Caco-2 (cell line): ENCODE measurements at regions not wholly inside any gene's neighbourhood (a gene's known extent, or its start where the extent isn't known, plus 50 kb on each side); places are given as distances from the start of the nearest gene placed in this dataset.
"Not testable (repeated sequence)": the region's sequence is repeated elsewhere in the genome, so short reads cannot be mapped to it uniquely, and the experiment has no call there.

Source experiments
- BruUV-seq: library from RNA; stranded (reverse); fragments of 400-500 nt; replicated peaks from 2 replicates; lab custom pipeline; 2021; lab: Mats Ljungman, UMichigan
- CTCF ChIA-PET: fragments of 300-600 bp; sonication (Branson Sonifier 250); formaldehyde crosslinking; loops from one replicate; lab custom pipeline; 2022; ENCODE audit warnings: antibody characterized with exemption; lab: Charles Lee
- POLR2A ChIA-PET: fragments of 300-600 bp; sonication (Branson Sonifier 250); formaldehyde crosslinking; loops from one replicate; lab custom pipeline; 2022; ENCODE audit warnings: antibody characterized with exemption; lab: Charles Lee
- DNase-seq, 2 experiments: peaks; one replicate each; pipeline versions ENCODE4 v3.0.0 to v3.0.0-alpha.2; 2020 to 2022
- H3K27me3 ChIP-seq: replicated peaks from 2 replicates; pipeline ENCODE4 v1.6.0; 2011; ENCODE audit warnings: low read length; ENCODE audit not compliant: control insufficient read depth, insufficient read depth
- H3K36me3 ChIP-seq: 2 replicates; pipeline ENCODE4 v1.5.1; 2011; ENCODE audit warnings: low read length; ENCODE audit not compliant: control insufficient read depth, insufficient read depth
- H3K4me1 ChIP-seq: fragments of 250-450 bp; sonication (Bioruptor Pico); 2 replicates; pipeline ENCODE4 v1.5.1; 2020; ENCODE audit warnings: mild to moderate bottlenecking
- H3K4me3 ChIP-seq: 2 replicates; pipeline ENCODE4 v1.5.1; 2011; ENCODE audit warnings: low read depth, mild to moderate bottlenecking, control low read depth, low read length
- H3K9me3 ChIP-seq: fragments of 250-450 bp; sonication (Bioruptor Pico); 2 replicates; pipeline ENCODE4 v1.5.1; 2020; ENCODE audit warnings: mild to moderate bottlenecking, moderate library complexity
- H3K27ac Mint-ChIP-seq: one replicate; pipeline ENCODE4 v1.8.0; 2022; ENCODE audit warnings: mixed read lengths; ENCODE audit not compliant: unreplicated experiment
- H3K27me3 Mint-ChIP-seq: one replicate; pipeline ENCODE4 v1.8.0; 2022; ENCODE audit warnings: mixed read lengths; ENCODE audit not compliant: insufficient read depth, unreplicated experiment
- H3K36me3 Mint-ChIP-seq: one replicate; pipeline ENCODE4 v1.8.0; 2022; ENCODE audit warnings: mild to moderate bottlenecking, mixed read lengths; ENCODE audit not compliant: insufficient read depth, unreplicated experiment
- H3K4me1 Mint-ChIP-seq: one replicate; pipeline ENCODE4 v1.8.0; 2022; ENCODE audit warnings: low read depth, mixed read lengths; ENCODE audit not compliant: unreplicated experiment
- H3K4me3 Mint-ChIP-seq: one replicate; pipeline ENCODE4 v1.8.0; 2022; ENCODE audit warnings: mild to moderate bottlenecking, moderate library complexity, mixed read lengths; ENCODE audit not compliant: unreplicated experiment
- H3K9me3 Mint-ChIP-seq: one replicate; pipeline ENCODE4 v1.8.0; 2022; ENCODE audit warnings: mixed read lengths; ENCODE audit not compliant: unreplicated experiment
- CTCF ChIP-seq, 2 experiments: fragments of 200-600 bp in 1 of 2; IDR thresholded peaks; 1 replicate in 1 of 2; 2 replicates in 1 of 2; pipeline versions ENCODE4 v1.5.1 to v1.8.0; 2011 to 2022; ENCODE audit warnings: antibody characterized with exemption in 1 of 2, control low read depth in 1 of 2, inconsistent platforms in 1 of 2, low read depth in 1 of 2, low read length in 1 of 2, mild to moderate bottlenecking in 1 of 2, moderate library complexity in 1 of 2; ENCODE audit not compliant: insufficient read depth in 1 of 2, severe bottlenecking in 1 of 2, unreplicated experiment in 1 of 2
- intact Hi-C: fragments of 100-400 bp; cut with micrococcal nuclease; formaldehyde crosslinking; loops from one replicate; pipeline ENCODE4 v1.10.0; 2022; ENCODE audit not compliant: unreplicated experiment

- TF ChIP-seq CTCF (IDR thresholded peaks at IDR 0.05; ENCODE audit: insufficient read depth in 1 of 2, low read depth in 1 of 2, low read length in 1 of 2, severe bottlenecking in 1 of 2, unreplicated experiment in 1 of 2), result no peak
- intact Hi-C loops, result no loop called here
- H3K27me3 Mint-ChIP-seq, result no peaks in the 10 kb centered on the region
- Histone ChIP-seq H3K36me3 (no peaks in the 10 kb centered on the region), H3K9me3 (peaks cover 6% of the 10 kb centered on the region; the same call in 1 of the 2 replicates), H3K4me3 (no peak overlapping the region), H3K27me3 (no peaks in the 10 kb centered on the region), H3K4me1 (no peaks in the 10 kb centered on the region)
- CTCF ChIA-PET, result no interaction called here
- peak in 1 of 2 experiments; percentile 10 for DNase-seq
- H3K4me3 Mint-ChIP-seq, result no peak overlapping the region
- no TSS peak for BruUV-seq
- POLR2A ChIA-PET, result interaction anchor here (0.6 kb wide), 1 partner anchor 295 kb away, joined by 4 read pairs; the partner anchor contains the start of gene NDFIP2
- H3K9me3 Mint-ChIP-seq, result no peaks in the 10 kb centered on the region
- H3K27ac Mint-ChIP-seq, result no peak overlapping the region
- no peaks in the 10 kb centered on the region for H3K36me3 Mint-ChIP-seq
- no peaks in the 10 kb centered on the region for H3K4me1 Mint-ChIP-seq
Observed at GRCh38 chr13:79185580-79185979, 220.5 kb downstream of the RBM26 start.

GRCh38 chr13:79183231-79183630 lies 222.8 kb downstream of the RBM26 start:
- no peaks in the 10 kb centered on the region for H3K27me3 ChIP-seq

GRCh38 chr13:79173691-79174090 lies 232.4 kb downstream of the RBM26 start:
- H3K4me3 ChIP-seq, POLR2A ChIA-PET, H3K4me1 Mint-ChIP-seq, CTCF ChIA-PET, H3K9me3 Mint-ChIP-seq, H3K27ac Mint-ChIP-seq, H3K27me3 Mint-ChIP-seq, H3K9me3 ChIP-seq, H3K36me3 Mint-ChIP-seq, H3K36me3 ChIP-seq, H3K4me1 ChIP-seq, H3K4me3 Mint-ChIP-seq, H3K27me3 ChIP-seq, intact Hi-C loops, DNase-seq, BruUV-seq: not testable (repeated sequence)

More at GRCh38 chr13:79183231-79183630, 222.8 kb downstream of the RBM26 start:
- no TSS peak for BruUV-seq
- H3K9me3 Mint-ChIP-seq, result no peaks in the 10 kb centered on the region
- intact Hi-C loops, result no loop called here
- H3K4me3 Mint-ChIP-seq, result no peak overlapping the region
- no peaks in the 10 kb centered on the region for H3K4me1 Mint-ChIP-seq
- CTCF ChIA-PET, result no interaction called here
- Histone ChIP-seq H3K36me3 (no peaks in the 10 kb centered on the region), H3K9me3 (peaks cover 6% of the 10 kb centered on the region; the same call in 1 of the 2 replicates), H3K4me1 (no peaks in the 10 kb centered on the region), H3K4me3 (no peak overlapping the region)
- H3K27me3 Mint-ChIP-seq, result no peaks in the 10 kb centered on the region
- no peak overlapping the region for H3K27ac Mint-ChIP-seq
- DNase-seq, result no peak
- no peaks in the 10 kb centered on the region for H3K36me3 Mint-ChIP-seq
- no peak for TF ChIP-seq CTCF (IDR thresholded peaks at IDR 0.05; ENCODE audit: insufficient read depth in 1 of 2, low read depth in 1 of 2, low read length in 1 of 2, severe bottlenecking in 1 of 2, unreplicated experiment in 1 of 2)
- POLR2A ChIA-PET, result no interaction called here

- intact Hi-C loops, H3K36me3 Mint-ChIP-seq, H3K4me1 ChIP-seq, CTCF ChIA-PET, H3K9me3 ChIP-seq, H3K9me3 Mint-ChIP-seq, H3K27ac Mint-ChIP-seq, H3K27me3 ChIP-seq, H3K27me3 Mint-ChIP-seq, DNase-seq, H3K4me3 ChIP-seq, H3K36me3 ChIP-seq, H3K4me1 Mint-ChIP-seq, H3K4me3 Mint-ChIP-seq, POLR2A ChIA-PET, BruUV-seq: not testable (repeated sequence)
Observed at GRCh38 chr13:79172924-79173323, 233.1 kb downstream of the RBM26 start.
